HL-60 (cell line): ENCODE measurements at regions not wholly inside any gene's neighbourhood (a gene's known extent, or its start where the extent isn't known, plus 50 kb on each side); places are given as distances from the start of the nearest gene placed in this dataset.

ENCODE experiments used
- GABPA ChIP-seq: IDR thresholded peaks from 2 replicates; pipeline ENCODE4 v1.6.1; 2012; ENCODE audit warnings: low read depth
- POLR2AphosphoS5 ChIP-seq: IDR thresholded peaks from 2 replicates; pipeline ENCODE4 v1.6.1; 2012; ENCODE audit warnings: low read depth
- REST ChIP-seq: IDR thresholded peaks from 2 replicates; pipeline ENCODE4 v1.6.1; 2012; ENCODE audit warnings: low read depth; ENCODE audit not compliant: insufficient replicate concordance
- TF ChIP-seq, protein P1 (sequence below): IDR thresholded peaks from one replicate; pipeline ENCODE4 v1.5.1; 2011; ENCODE audit warnings: low read length, control low read depth, inconsistent platforms; ENCODE audit not compliant: insufficient read depth

- TF ChIP-seq, protein P1, sequence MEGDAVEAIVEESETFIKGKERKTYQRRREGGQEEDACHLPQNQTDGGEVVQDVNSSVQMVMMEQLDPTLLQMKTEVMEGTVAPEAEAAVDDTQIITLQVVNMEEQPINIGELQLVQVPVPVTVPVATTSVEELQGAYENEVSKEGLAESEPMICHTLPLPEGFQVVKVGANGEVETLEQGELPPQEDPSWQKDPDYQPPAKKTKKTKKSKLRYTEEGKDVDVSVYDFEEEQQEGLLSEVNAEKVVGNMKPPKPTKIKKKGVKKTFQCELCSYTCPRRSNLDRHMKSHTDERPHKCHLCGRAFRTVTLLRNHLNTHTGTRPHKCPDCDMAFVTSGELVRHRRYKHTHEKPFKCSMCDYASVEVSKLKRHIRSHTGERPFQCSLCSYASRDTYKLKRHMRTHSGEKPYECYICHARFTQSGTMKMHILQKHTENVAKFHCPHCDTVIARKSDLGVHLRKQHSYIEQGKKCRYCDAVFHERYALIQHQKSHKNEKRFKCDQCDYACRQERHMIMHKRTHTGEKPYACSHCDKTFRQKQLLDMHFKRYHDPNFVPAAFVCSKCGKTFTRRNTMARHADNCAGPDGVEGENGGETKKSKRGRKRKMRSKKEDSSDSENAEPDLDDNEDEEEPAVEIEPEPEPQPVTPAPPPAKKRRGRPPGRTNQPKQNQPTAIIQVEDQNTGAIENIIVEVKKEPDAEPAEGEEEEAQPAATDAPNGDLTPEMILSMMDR: no peak
- TF ChIP-seq REST (no peak), GABPA (no peak), POLR2AphosphoS5 (no peak)
Observed at GRCh38 chr10:121138112-121138860, 287.1 kb downstream of the WDR11 start.
